K562 (cell line): ENCODE measurements at regions not wholly inside any gene's neighbourhood (a gene's known extent, or its start where the extent isn't known, plus 50 kb on each side); places are given as distances from the start of the nearest gene placed in this dataset.

Experiments used
- CHD1 ChIP-seq: fragments of 200-600 bp; sonication (generic); IDR thresholded peaks from one replicate; pipeline ENCODE4 v1.6.1; 2012; ENCODE audit warnings: mild to moderate bottlenecking, moderate library complexity, low read length, inconsistent platforms
- ELF1 ChIP-seq: fragments of 200-800 bp; sonication (Bioruptor generic); IDR thresholded peaks from 2 replicates; pipeline ENCODE4 v1.6.1; 2016; ENCODE audit warnings: missing genetic modification characterization, missing compliant biosample characterization
- EP300 ChIP-seq: IDR thresholded peaks from 2 replicates; pipeline ENCODE4 v1.6.1; 2012; ENCODE audit warnings: low read length, improper control_type of control experiment
- HDAC6 ChIP-seq: IDR thresholded peaks from 2 replicates; pipeline ENCODE4 v1.6.1; 2012; ENCODE audit warnings: low read depth, mild to moderate bottlenecking, control low read depth, inconsistent platforms, low read length, moderate library complexity
- NCOA2 ChIP-seq, 2 experiments: fragments of 450-650 bp; IDR thresholded peaks; 2 replicates each; pipeline ENCODE4 v1.6.1; 2018; ENCODE audit warnings: mild to moderate bottlenecking in 2 of 2, moderate library complexity in 1 of 2; ENCODE audit not compliant: partially characterized antibody in 2 of 2
- POLR2A ChIP-seq: fragments of 450-650 bp; conservative IDR thresholded peaks from 2 replicates; pipeline ENCODE4 v1.6.1; 2016
- POLR2AphosphoS5 ChIP-seq: IDR thresholded peaks from 2 replicates; pipeline ENCODE4 v1.6.1; 2011; ENCODE audit warnings: mild to moderate bottlenecking, low read depth, low read length, moderate library complexity; ENCODE audit not compliant: control insufficient read depth, insufficient read depth
- SMAD4 ChIP-seq: fragments of 250-450 bp; sonication (Bioruptor Pico); conservative IDR thresholded peaks from 2 replicates; pipeline ENCODE4 v1.8.0; 2021; ENCODE audit warnings: inconsistent platforms, mild to moderate bottlenecking, moderate library complexity
- TF ChIP-seq, protein P1 (sequence below), 3 experiments: IDR thresholded peaks in 2 of 3; conservative IDR thresholded peaks in 1 of 3; 2 replicates each; pipeline ENCODE4 v1.5.1; 2011 to 2012; ENCODE audit warnings: low read length in 3 of 3, mild to moderate bottlenecking in 3 of 3, control low read depth in 2 of 3, improper control_type of control experiment in 1 of 3, inconsistent platforms in 1 of 3, low read depth in 1 of 3, mixed read lengths in 1 of 3, moderate library complexity in 1 of 3; ENCODE audit not compliant: insufficient read depth in 2 of 3

DNA sequence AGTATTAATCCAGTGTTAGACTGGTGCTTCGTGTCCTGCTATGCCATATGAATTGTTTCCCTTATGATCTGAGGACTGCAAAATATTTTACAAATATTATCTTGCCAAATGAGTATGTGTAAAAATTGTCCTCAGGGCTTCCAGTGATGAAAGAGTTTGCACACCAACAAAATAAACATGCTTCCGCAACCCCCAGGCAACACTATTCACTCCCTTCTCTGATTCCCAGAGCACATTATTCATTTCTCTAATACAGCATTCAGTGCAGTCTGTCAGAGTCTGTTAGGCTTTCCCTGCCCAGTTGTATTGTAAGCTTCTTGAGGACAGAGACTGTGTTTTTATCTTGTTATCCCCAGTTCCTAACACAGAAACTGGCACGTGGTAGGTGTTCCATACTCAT is 409.9 kb upstream of the C1orf87 start:
- TF ChIP-seq SMAD4 (CRISPR knock-in tag) (no peak), CHD1 (no peak), POLR2AphosphoS5 (no peak), EP300 (no peak), HDAC6 (no peak), ELF1 (tag) (no peak), POLR2A (no peak), NCOA2 (IDR thresholded peaks at IDR 0.05; ENCODE audit: partially characterized antibody in 2 of 2) (no peak)
- TF ChIP-seq, protein P1, sequence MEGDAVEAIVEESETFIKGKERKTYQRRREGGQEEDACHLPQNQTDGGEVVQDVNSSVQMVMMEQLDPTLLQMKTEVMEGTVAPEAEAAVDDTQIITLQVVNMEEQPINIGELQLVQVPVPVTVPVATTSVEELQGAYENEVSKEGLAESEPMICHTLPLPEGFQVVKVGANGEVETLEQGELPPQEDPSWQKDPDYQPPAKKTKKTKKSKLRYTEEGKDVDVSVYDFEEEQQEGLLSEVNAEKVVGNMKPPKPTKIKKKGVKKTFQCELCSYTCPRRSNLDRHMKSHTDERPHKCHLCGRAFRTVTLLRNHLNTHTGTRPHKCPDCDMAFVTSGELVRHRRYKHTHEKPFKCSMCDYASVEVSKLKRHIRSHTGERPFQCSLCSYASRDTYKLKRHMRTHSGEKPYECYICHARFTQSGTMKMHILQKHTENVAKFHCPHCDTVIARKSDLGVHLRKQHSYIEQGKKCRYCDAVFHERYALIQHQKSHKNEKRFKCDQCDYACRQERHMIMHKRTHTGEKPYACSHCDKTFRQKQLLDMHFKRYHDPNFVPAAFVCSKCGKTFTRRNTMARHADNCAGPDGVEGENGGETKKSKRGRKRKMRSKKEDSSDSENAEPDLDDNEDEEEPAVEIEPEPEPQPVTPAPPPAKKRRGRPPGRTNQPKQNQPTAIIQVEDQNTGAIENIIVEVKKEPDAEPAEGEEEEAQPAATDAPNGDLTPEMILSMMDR (IDR thresholded peaks at IDR 0.05 in 2 of 3, conservative IDR thresholded peaks at IDR 0.05 in 1 of 3; ENCODE audit: insufficient read depth in 2 of 3, low read depth in 1 of 3, low read length in 3 of 3) = no peak
